HCT116 (cell line): ENCODE measurements at regions not wholly inside any gene's neighbourhood (a gene's known extent, or its start where the extent isn't known, plus 50 kb on each side); places are given as distances from the start of the nearest gene placed in this dataset.
"Not testable (repeated sequence)": the region's sequence is repeated elsewhere in the genome, so short reads cannot be mapped to it uniquely, and the experiment has no call there.

ENCODE experiments used
- ATAC-seq: fragments of 200-7000 bp; cut with Tn5 transposase; 2 replicates; pipeline ENCODE4 v1.9.1; 2020; ENCODE audit warnings: mild to moderate bottlenecking, moderate library complexity
- BruUV-seq: library from RNA; stranded (reverse); fragments of 400-500 nt; replicated peaks from 2 replicates; lab custom pipeline; 2021; lab: Mats Ljungman, UMichigan
- CTCF ChIA-PET: fragments of 300-600 bp; sonication (Branson Sonifier 250); formaldehyde crosslinking; loops from one replicate; lab custom pipeline; 2021; ENCODE audit warnings: antibody characterized with exemption; lab: Charles Lee
- POLR2A ChIA-PET: fragments of 300-600, 350-600 bp; sonication (Branson Sonifier 250); formaldehyde crosslinking; loops from one replicate; lab custom pipeline; 2021; ENCODE audit warnings: antibody characterized with exemption; lab: Charles Lee
- RAD21 ChIA-PET, 2 experiments: fragments of 300-600 bp; sonication (Branson Sonifier 250); formaldehyde crosslinking; loops; one replicate each; lab custom pipeline; 2023; ENCODE audit warnings: low total read pairs in 2 of 2; ENCODE audit not compliant: uncharacterized antibody in 2 of 2, unreplicated experiment in 2 of 2, low non-redundant PET in 1 of 2; lab: Charles Lee
- DNase-seq: peaks from one replicate; pipeline ENCODE4 v3.0.0-alpha.2; 2010; ENCODE audit warnings: low read depth, low spot score
- H2AFZ ChIP-seq: fragments of 200-600 bp; shearing (Covaris generic), sonication (generic); 2 replicates; pipeline ENCODE4 v1.6.1; 2017; ENCODE audit warnings: low read depth, mixed run types, mixed read lengths, antibody characterized with exemption, low read length; ENCODE audit not compliant: poor library complexity, severe bottlenecking
- H3K27ac ChIP-seq: 2 replicates; pipeline ENCODE4 v1.5.1; 2012; ENCODE audit warnings: low read depth, low read length
- H3K27me3 ChIP-seq: fragments of 200-600 bp; sonication (generic); 2 replicates; pipeline ENCODE4 v1.6.1; 2016; ENCODE audit warnings: mixed run types, low read length, mixed read lengths; ENCODE audit not compliant: insufficient read depth
- H3K36me3 ChIP-seq, 2 experiments: fragments of 200-500 bp in 1 of 2; fragments of 200-600 bp in 1 of 2; sonication (Bioruptor generic) in 1 of 2; sonication (generic) in 1 of 2; 2 replicates each; pipeline versions ENCODE4 v1.5.1 to v1.6.1; 2014 to 2016; ENCODE audit warnings: low read length in 2 of 2, inconsistent platforms in 1 of 2, mixed read lengths in 1 of 2, mixed run types in 1 of 2; ENCODE audit not compliant: insufficient read depth in 2 of 2, control insufficient read depth in 1 of 2
- H3K4me1 ChIP-seq, 2 experiments: fragments of 200-600 bp in 1 of 2; sonication (generic) in 1 of 2; 2 replicates each; pipeline versions ENCODE4 v1.5.1 to v1.6.1; 2012 to 2017; ENCODE audit warnings: low read length in 2 of 2, inconsistent platforms in 1 of 2, mild to moderate bottlenecking in 1 of 2, mixed read lengths in 1 of 2, mixed run types in 1 of 2, moderate library complexity in 1 of 2; ENCODE audit not compliant: insufficient read depth in 2 of 2, control insufficient read depth in 1 of 2
- H3K4me2 ChIP-seq: fragments of 200-600 bp; sonication (generic); 2 replicates; pipeline ENCODE4 v1.6.1; 2017; ENCODE audit warnings: mixed run types, low read length, mixed read lengths
- H3K4me3 ChIP-seq, 2 experiments: fragments of 200-600 bp in 1 of 2; sonication (generic) in 1 of 2; replicated peaks in 1 of 2; 2 replicates each; pipeline ENCODE4 v1.5.1; 2011 to 2016; ENCODE audit warnings: low read length in 2 of 2, control low read depth in 1 of 2, low read depth in 1 of 2, mild to moderate bottlenecking in 1 of 2, mixed read lengths in 1 of 2, mixed run types in 1 of 2
- H3K79me2 ChIP-seq: fragments of 200-600 bp; sonication (generic); 2 replicates; pipeline ENCODE4 v1.6.1; 2017; ENCODE audit warnings: mild to moderate bottlenecking, mixed run types, low read length, moderate library complexity, mixed read lengths; ENCODE audit not compliant: insufficient read depth
- H3K9ac ChIP-seq: fragments of 200-600 bp; sonication (generic); 2 replicates; pipeline ENCODE4 v1.6.1; 2016; ENCODE audit warnings: low read length, mixed read lengths
- H3K9me2 ChIP-seq: fragments of 200-600 bp; sonication (generic), shearing (Covaris generic); 2 replicates; pipeline ENCODE4 v1.6.1; 2017; ENCODE audit warnings: mixed run types, mild to moderate bottlenecking, moderate library complexity; ENCODE audit not compliant: insufficient read depth
- H3K9me3 ChIP-seq, 2 experiments: fragments of 200-500 bp in 1 of 2; fragments of 200-600 bp in 1 of 2; sonication (Bioruptor generic) in 1 of 2; sonication (generic) in 1 of 2; 2 replicates each; pipeline ENCODE4 v1.6.1; 2014 to 2017; ENCODE audit warnings: low read length in 2 of 2, mixed read lengths in 2 of 2, inconsistent platforms in 1 of 2, low read depth in 1 of 2, mild to moderate bottlenecking in 1 of 2, mixed run types in 1 of 2, moderate library complexity in 1 of 2; ENCODE audit not compliant: control insufficient read depth in 1 of 2, insufficient read depth in 1 of 2
- H4K20me1 ChIP-seq: fragments of 200-600 bp; sonication (generic), shearing (Covaris generic); 2 replicates; pipeline ENCODE4 v1.6.1; 2017; ENCODE audit warnings: mixed run types, mild to moderate bottlenecking, moderate library complexity; ENCODE audit not compliant: insufficient read depth
- intact Hi-C: fragments of 100-400 bp; cut with micrococcal nuclease; formaldehyde crosslinking; loops from 2 replicates; pipeline ENCODE4 v1.10.0; 2022

DNA sequence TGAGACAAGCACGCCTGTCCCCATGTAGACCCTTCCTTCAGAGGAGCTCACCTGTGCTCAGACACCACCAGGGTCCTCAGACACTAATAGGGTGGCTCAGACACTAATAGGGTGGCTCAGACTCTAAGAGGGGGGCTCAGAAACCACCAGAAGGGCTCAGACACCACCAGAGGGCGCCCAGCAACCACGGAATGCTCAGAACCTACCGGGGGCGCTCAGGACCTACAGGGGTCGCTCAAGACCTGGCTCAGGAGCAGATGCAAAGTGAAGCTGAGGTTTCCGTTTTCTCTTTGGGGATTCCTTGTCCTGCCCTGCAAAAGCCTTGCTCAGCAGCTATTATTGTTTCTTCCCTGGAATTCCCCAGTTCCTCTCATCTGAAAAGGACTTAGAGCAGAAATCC, 172.1 kb downstream of the POTEB start:
- H3K9me3 ChIP-seq, H3K27me3 ChIP-seq, BruUV-seq, H3K9ac ChIP-seq, H3K4me2 ChIP-seq, H2AFZ ChIP-seq, H3K27ac ChIP-seq, RAD21 ChIA-PET, CTCF ChIA-PET, H3K4me1 ChIP-seq, H3K36me3 ChIP-seq, ATAC-seq, DNase-seq, H3K79me2 ChIP-seq, H3K4me3 ChIP-seq, H3K9me2 ChIP-seq, H4K20me1 ChIP-seq, intact Hi-C loops, POLR2A ChIA-PET: not testable (repeated sequence)

DNA sequence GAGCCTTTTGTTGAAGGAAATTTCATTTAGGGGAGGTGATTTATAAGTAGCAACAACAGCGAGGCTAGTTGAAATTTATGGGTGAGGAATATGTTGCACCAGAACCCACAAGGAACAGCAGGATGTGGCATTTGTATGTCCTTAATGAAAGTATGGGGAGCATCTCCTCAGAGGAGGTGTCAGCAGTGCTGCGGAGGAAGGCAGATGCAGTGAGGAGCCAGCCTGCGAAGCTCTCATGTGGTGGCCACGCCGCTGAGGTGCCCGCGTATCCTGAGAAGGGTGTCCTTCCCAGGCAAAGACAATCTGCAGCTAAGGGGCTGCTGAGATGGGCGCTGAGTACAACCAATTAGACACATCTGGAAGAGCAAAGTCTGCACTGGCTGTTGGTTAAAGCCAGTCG, 178.9 kb downstream of the POTEB start:
- POLR2A ChIA-PET, H3K9me3 ChIP-seq, DNase-seq, intact Hi-C loops, H3K4me3 ChIP-seq, H2AFZ ChIP-seq, H3K79me2 ChIP-seq, H4K20me1 ChIP-seq, H3K36me3 ChIP-seq, H3K4me1 ChIP-seq, BruUV-seq, H3K27ac ChIP-seq, H3K27me3 ChIP-seq, CTCF ChIA-PET, H3K4me2 ChIP-seq, H3K9me2 ChIP-seq, RAD21 ChIA-PET, ATAC-seq, H3K9ac ChIP-seq: not testable (repeated sequence)

DNA sequence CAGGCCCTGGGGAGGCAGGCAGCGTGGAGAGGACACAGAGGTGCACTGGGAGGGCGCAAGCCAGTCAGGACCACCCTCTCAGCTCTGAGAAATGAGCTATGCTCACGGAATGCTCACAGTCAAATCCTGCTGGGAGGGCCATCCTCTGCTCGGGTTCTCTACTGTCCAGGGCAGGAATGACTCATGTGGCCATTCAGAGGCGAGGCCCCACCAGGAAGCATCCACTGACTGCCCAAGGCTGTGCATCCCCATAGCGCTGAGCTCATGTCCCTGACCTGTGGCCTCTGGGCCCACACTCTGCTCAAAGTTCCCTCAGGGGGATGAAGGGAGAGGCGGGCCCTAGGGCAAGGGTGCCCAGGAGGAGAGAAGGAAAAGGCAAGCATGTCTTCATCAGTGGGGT, 182.4 kb downstream of the POTEB start:
- H3K79me2 ChIP-seq, H3K27me3 ChIP-seq, H3K9me2 ChIP-seq, H3K27ac ChIP-seq, H3K9ac ChIP-seq, H3K4me1 ChIP-seq, H3K4me3 ChIP-seq, POLR2A ChIA-PET, H3K4me2 ChIP-seq, intact Hi-C loops, H3K9me3 ChIP-seq, H4K20me1 ChIP-seq, ATAC-seq, DNase-seq, H2AFZ ChIP-seq, CTCF ChIA-PET, RAD21 ChIA-PET, BruUV-seq, H3K36me3 ChIP-seq: not testable (repeated sequence)

DNA sequence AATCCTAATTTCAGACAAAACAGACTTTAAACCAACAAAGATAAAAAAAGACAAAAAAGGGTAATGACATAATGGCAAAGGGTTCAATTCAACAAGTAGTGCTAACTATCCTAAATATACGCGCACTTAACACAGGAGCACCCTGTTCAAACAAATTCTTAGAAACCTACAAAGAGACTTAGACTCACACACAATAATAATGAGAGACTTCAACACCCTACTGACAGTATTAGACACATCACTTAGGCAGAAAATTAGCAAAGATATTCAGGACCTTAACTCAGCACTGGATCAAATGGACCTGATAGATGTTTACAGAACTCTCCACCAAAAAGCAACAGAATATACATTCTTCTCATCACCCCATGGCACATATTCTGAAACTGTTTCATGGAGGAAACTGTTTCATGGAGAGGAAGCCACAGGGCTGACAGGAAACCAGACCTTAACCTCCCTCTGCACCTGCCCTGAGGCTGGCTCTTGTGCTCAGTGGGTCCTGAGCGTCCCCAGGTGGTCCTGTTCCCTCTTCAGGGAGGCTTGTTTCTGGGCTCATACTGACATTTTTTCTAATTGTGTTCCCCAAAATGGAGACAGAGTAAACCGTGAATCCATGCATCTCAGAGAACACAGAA, 184.9 kb downstream of the POTEB start:
- intact Hi-C loops, RAD21 ChIA-PET, ATAC-seq, H3K9me3 ChIP-seq, H2AFZ ChIP-seq, POLR2A ChIA-PET, H3K4me1 ChIP-seq, H3K27ac ChIP-seq, H3K79me2 ChIP-seq, CTCF ChIA-PET, H3K9me2 ChIP-seq, H3K36me3 ChIP-seq, BruUV-seq, H3K4me3 ChIP-seq, H3K9ac ChIP-seq, H3K27me3 ChIP-seq, DNase-seq, H4K20me1 ChIP-seq, H3K4me2 ChIP-seq: not testable (repeated sequence)
